ENCODE measurements at regions not wholly inside any gene's neighbourhood (a gene's known extent, or its start where the extent isn't known, plus 50 kb on each side); places are given as distances from the start of the nearest gene placed in this dataset.

DNA sequence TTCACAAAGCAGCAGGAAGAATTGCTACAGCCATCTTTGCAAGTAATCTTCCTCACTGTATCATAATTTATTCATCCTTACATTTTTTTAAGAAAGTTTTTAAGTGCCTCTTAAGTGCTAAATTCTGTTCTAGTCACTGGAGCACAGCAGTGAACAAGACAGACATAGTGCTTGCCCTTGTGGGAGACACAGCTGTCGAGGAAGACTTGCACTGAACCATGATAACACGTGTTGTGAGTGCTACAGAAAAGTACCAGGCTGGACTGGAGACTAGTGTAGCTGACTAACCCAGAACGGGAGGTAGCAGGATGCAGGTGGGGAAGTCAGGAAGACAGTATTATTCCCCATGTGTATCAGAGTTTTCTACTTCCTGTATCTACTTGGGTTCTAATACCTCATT is 300.6 kb downstream of the TBL1XR1 start:
- no peak for DNase-seq (ENCODE audit: low read depth)
- no peak overlapping the region for H3K4me3 ChIP-seq (ENCODE audit: low read depth, low read length)
- no peak for TF ChIP-seq CTCF (IDR thresholded peaks at IDR 0.05; ENCODE audit: low read depth, low read length, missing control alignments)

- no peak for DNase-seq (ENCODE audit: low read depth)
- no peak for TF ChIP-seq CTCF (IDR thresholded peaks at IDR 0.05; ENCODE audit: low read depth, low read length, missing control alignments)
- H3K4me3 ChIP-seq (ENCODE audit: low read depth, low read length): no peak overlapping the region
Observed at GRCh38 chr3:176896165-176896564, 301.1 kb downstream of the TBL1XR1 start.

DNA sequence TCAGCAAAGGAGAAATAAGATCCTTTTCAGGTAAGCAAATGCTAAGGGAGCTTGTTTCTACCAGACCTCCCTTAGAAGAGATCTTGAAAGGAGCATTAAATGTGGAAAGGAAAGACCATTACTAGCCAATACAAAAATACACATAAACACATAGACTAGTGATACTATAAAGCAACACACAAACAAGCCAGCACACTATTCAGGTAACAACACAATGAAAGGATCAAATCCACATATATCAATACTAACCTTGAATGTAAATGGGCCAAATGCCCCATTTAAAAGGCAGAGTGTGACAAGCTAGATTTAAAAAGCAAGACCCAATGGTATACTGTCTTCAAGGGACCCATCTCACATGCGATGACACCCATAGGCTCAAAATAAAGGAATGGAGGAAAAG is 317.6 kb downstream of the TBL1XR1 start:
- no peak overlapping the region for H3K4me3 ChIP-seq (ENCODE audit: low read depth, low read length)
- TF ChIP-seq CTCF (IDR thresholded peaks at IDR 0.05; ENCODE audit: low read depth, low read length, missing control alignments): no peak
- no peak for DNase-seq (ENCODE audit: low read depth)

- no peak overlapping the region for H3K4me3 ChIP-seq (ENCODE audit: low read depth, low read length)
- no peak for TF ChIP-seq CTCF (IDR thresholded peaks at IDR 0.05; ENCODE audit: low read depth, low read length, missing control alignments)
- no peak for DNase-seq (ENCODE audit: low read depth)
Observed at GRCh38 chr3:176873261-176873660, 324.0 kb downstream of the TBL1XR1 start.

DNA sequence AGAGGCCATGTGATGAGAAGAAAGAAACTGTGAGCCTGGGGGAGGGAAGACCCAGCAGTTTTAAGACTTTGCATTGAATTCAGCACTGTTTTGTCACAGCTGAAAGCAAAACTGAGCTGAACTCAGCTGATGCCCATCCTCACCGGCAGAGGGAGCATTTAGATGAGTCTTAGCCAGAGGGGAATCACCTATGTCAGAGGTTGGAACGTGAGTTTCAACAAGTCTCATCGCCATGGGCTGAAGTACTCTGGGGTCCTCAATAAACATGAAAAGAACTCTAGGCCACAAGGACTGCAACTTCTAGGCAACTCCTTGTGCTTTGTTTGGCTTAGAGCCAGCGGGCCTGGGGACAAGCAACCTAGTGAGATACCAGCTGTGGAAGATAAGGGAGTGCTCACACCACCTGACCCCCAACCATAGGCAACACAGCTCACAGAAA is 324.5 kb downstream of the TBL1XR1 start:
- no peak overlapping the region for H3K4me3 ChIP-seq (ENCODE audit: low read depth, low read length)
- peak; percentile 94 for TF ChIP-seq CTCF (IDR thresholded peaks at IDR 0.05; ENCODE audit: low read depth, low read length, missing control alignments)
- DNase-seq (ENCODE audit: low read depth): peak; percentile 24

GRCh38 chr3:176870451-176870850 is 326.8 kb downstream of the TBL1XR1 start:
- no peak for TF ChIP-seq CTCF (IDR thresholded peaks at IDR 0.05; ENCODE audit: low read depth, low read length, missing control alignments)
- no peak for DNase-seq (ENCODE audit: low read depth)
- H3K4me3 ChIP-seq (ENCODE audit: low read depth, low read length): no peak overlapping the region

Measured in GM12864 (cell line).